Lower leg skin (tissue), 3 donors: ENCODE measurements at regions not wholly inside any gene's neighbourhood (a gene's known extent, or its start where the extent isn't known, plus 50 kb on each side); places are given as distances from the start of the nearest gene placed in this dataset.

ENCODE experiments used
- CTCF ChIP-seq, 3 donors: fragments of 450-650 bp; IDR thresholded peaks; one replicate each; pipeline ENCODE4 v1.5.1; 2016; ENCODE audit warnings: antibody characterized with exemption in 3 of 3, mild to moderate bottlenecking in 3 of 3, moderate library complexity in 2 of 3
- POLR2A ChIP-seq, 2 donors: fragments of 450-650 bp; IDR thresholded peaks; one replicate each; pipeline ENCODE4 v1.6.1; 2016 to 2017; ENCODE audit warnings: antibody characterized with exemption in 2 of 2, mild to moderate bottlenecking in 1 of 2, moderate library complexity in 1 of 2

- no peak for TF ChIP-seq CTCF (IDR thresholded peaks at IDR 0.05)
- TF ChIP-seq POLR2A (IDR thresholded peaks at IDR 0.05): no peak
Observed at GRCh38 chr16:5884339-5884738, 786.7 kb upstream of the EEF2KMT start.
